PC-3 (cell line): ENCODE measurements at regions not wholly inside any gene's neighbourhood (a gene's known extent, or its start where the extent isn't known, plus 50 kb on each side); places are given as distances from the start of the nearest gene placed in this dataset.

ENCODE experiments used
- ATAC-seq: fragments of 200-7000 bp; cut with Tn5 transposase; 2 replicates; pipeline ENCODE4 v1.9.1; 2020; ENCODE audit warnings: mild to moderate bottlenecking, moderate library complexity
- BruUV-seq: library from RNA; stranded (reverse); fragments of 400-500 nt; replicated peaks from 2 replicates; lab custom pipeline; 2021; lab: Mats Ljungman, UMichigan
- CTCF ChIA-PET: fragments of 300-600 bp; sonication (Branson Sonifier 250); formaldehyde crosslinking; loops from one replicate; lab custom pipeline; 2022; ENCODE audit warnings: antibody characterized with exemption; lab: Charles Lee
- POLR2A ChIA-PET: fragments of 300-600 bp; sonication (Branson Sonifier 250); formaldehyde crosslinking; loops from one replicate; lab custom pipeline; 2022; ENCODE audit warnings: antibody characterized with exemption; ENCODE audit not compliant: unreplicated experiment; lab: Charles Lee
- DNase-seq: peaks from one replicate; pipeline ENCODE4 v3.0.0-alpha.2; 2015
- H2AFZ ChIP-seq: fragments of 300-600 bp; sonication (generic); 2 replicates; pipeline ENCODE4 v1.6.0; 2016; ENCODE audit warnings: antibody characterized with exemption, low read length
- H3F3A ChIP-seq: fragments of 300-600 bp; sonication (generic); one replicate; pipeline ENCODE4 v1.6.0; 2017; ENCODE audit warnings: antibody characterized with exemption, low read length, control low read depth, mild to moderate bottlenecking; ENCODE audit not compliant: unreplicated experiment
- H3K27ac ChIP-seq: fragments of 300-600 bp; sonication (generic); 2 replicates; pipeline ENCODE4 v1.5.1; 2016; ENCODE audit warnings: mild to moderate bottlenecking, low read length
- H3K27me3 ChIP-seq: fragments of 300-600 bp; sonication (generic); 2 replicates; pipeline ENCODE4 v1.6.1; 2016; ENCODE audit warnings: low read length, mixed read lengths
- H3K36me3 ChIP-seq: fragments of 300-600 bp; sonication (generic); 2 replicates; pipeline ENCODE4 v1.6.1; 2016; ENCODE audit warnings: low read depth, mixed run types, low read length, mixed read lengths
- H3K4me1 ChIP-seq: fragments of 300-600 bp; sonication (generic); 2 replicates; pipeline ENCODE4 v1.5.1; 2016; ENCODE audit warnings: low read length; ENCODE audit not compliant: insufficient read depth
- H3K4me2 ChIP-seq: fragments of 300-600 bp; sonication (generic); 2 replicates; pipeline ENCODE4 v1.6.0; 2016; ENCODE audit warnings: low read length
- H3K4me3 ChIP-seq: fragments of 300-600 bp; sonication (generic); 2 replicates; pipeline ENCODE4 v1.5.1; 2016; ENCODE audit warnings: mild to moderate bottlenecking, low read length, mixed read lengths
- H3K79me2 ChIP-seq: fragments of 300-600 bp; sonication (generic); 2 replicates; pipeline ENCODE4 v1.6.1; 2017; ENCODE audit warnings: low read length, mixed read lengths
- H3K9ac ChIP-seq: fragments of 300-600 bp; sonication (generic); 2 replicates; pipeline ENCODE4 v1.6.0; 2016; ENCODE audit warnings: mild to moderate bottlenecking, low read length
- H3K9me2 ChIP-seq: fragments of 300-600 bp; sonication (generic); replicated peaks from 2 replicates; pipeline ENCODE4 v1.6.1; 2016; ENCODE audit warnings: mixed run types, low read length, mixed read lengths
- H3K9me3 ChIP-seq: fragments of 300-600 bp; sonication (generic); 2 replicates; pipeline ENCODE4 v1.6.1; 2016; ENCODE audit warnings: low read length, mixed read lengths
- H4K20me1 ChIP-seq: fragments of 300-600 bp; sonication (generic); 2 replicates; pipeline ENCODE4 v1.6.1; 2016; ENCODE audit warnings: low read length, mixed read lengths
- EZH2 ChIP-seq: fragments of 300-600 bp; sonication (generic); IDR thresholded peaks from one replicate; pipeline ENCODE4 v1.6.1; 2017; ENCODE audit warnings: antibody characterized with exemption, mild to moderate bottlenecking, low read length; ENCODE audit not compliant: unreplicated experiment
- EZH2phosphoT487 ChIP-seq: fragments of 300-600 bp; sonication (generic); IDR thresholded peaks from 2 replicates; pipeline ENCODE4 v1.6.1; 2018; ENCODE audit warnings: mild to moderate bottlenecking, antibody characterized with exemption, low read length, borderline replicate concordance
- intact Hi-C: fragments of 100-400 bp; cut with micrococcal nuclease; formaldehyde crosslinking; loops from 2 replicates; pipeline ENCODE4 v1.9.0; 2023
- TF ChIP-seq, protein P1 (sequence below): fragments of 300-600 bp; sonication (generic); conservative IDR thresholded peaks from 2 replicates; pipeline ENCODE4 v1.5.1; 2017; ENCODE audit warnings: antibody characterized with exemption, low read depth, mild to moderate bottlenecking, low read length

- no peaks in the 10 kb centered on the region for H3K79me2 ChIP-seq
- ChIA-PET CTCF (no interaction called here), POLR2A (no interaction called here)
- no peak for DNase-seq
- H3K9ac ChIP-seq, result no peak overlapping the region
- no peak overlapping the region for H3K4me2 ChIP-seq
- H3K27ac ChIP-seq, result no peak overlapping the region
- BruUV-seq, result no TSS peak
- TF ChIP-seq, protein P1, sequence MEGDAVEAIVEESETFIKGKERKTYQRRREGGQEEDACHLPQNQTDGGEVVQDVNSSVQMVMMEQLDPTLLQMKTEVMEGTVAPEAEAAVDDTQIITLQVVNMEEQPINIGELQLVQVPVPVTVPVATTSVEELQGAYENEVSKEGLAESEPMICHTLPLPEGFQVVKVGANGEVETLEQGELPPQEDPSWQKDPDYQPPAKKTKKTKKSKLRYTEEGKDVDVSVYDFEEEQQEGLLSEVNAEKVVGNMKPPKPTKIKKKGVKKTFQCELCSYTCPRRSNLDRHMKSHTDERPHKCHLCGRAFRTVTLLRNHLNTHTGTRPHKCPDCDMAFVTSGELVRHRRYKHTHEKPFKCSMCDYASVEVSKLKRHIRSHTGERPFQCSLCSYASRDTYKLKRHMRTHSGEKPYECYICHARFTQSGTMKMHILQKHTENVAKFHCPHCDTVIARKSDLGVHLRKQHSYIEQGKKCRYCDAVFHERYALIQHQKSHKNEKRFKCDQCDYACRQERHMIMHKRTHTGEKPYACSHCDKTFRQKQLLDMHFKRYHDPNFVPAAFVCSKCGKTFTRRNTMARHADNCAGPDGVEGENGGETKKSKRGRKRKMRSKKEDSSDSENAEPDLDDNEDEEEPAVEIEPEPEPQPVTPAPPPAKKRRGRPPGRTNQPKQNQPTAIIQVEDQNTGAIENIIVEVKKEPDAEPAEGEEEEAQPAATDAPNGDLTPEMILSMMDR, result no peak
- TF ChIP-seq EZH2 (no peak), EZH2phosphoT487 (no peak)
- H4K20me1 ChIP-seq, result no peaks in the 10 kb centered on the region
- no peaks in the 10 kb centered on the region for H3K9me2 ChIP-seq
- H3K4me1 ChIP-seq, result no peaks in the 10 kb centered on the region
- no peaks in the 10 kb centered on the region for H3K36me3 ChIP-seq
- no peaks in the 10 kb centered on the region for H3F3A ChIP-seq
- H2AFZ ChIP-seq, result no peak overlapping the region
- H3K4me3 ChIP-seq, result no peak overlapping the region
- no peak for ATAC-seq
- intact Hi-C loops, result no loop called here
- H3K27me3 ChIP-seq, result peaks cover 17% of the 10 kb centered on the region; the same call in 1 of the 2 replicates
- H3K9me3 ChIP-seq, result no peaks in the 10 kb centered on the region
Measured at GRCh38 chr13:112187527-112188297, 120.8 kb downstream of the SOX1 start.

DNA sequence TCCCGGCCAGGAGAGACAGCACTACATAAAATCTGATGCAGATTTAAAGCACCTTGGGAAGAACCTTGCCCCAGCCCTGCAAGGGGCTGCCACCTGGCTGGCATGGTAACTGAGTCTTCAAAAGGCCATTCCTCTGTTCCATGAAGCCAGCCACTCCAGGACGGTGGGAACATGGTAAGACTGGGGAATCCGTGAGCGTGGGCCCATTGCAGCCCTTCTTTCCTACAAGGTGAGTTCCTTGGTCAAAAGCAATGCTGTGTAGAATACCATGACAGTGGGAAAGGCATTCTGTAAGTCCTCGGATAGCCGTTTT, 121.3 kb downstream of the SOX1 start:
- DNase-seq, result no peak
- Histone ChIP-seq H4K20me1 (no peaks in the 10 kb centered on the region), H2AFZ (no peak overlapping the region), H3K4me2 (no peak overlapping the region), H3K9me3 (no peaks in the 10 kb centered on the region), H3F3A (no peaks in the 10 kb centered on the region), H3K36me3 (no peaks in the 10 kb centered on the region), H3K9me2 (no peaks in the 10 kb centered on the region), H3K79me2 (no peaks in the 10 kb centered on the region), H3K27ac (no peak overlapping the region), H3K9ac (no peak overlapping the region), H3K27me3 (peaks cover 22% of the 10 kb centered on the region), H3K4me1 (no peaks in the 10 kb centered on the region), H3K4me3 (no peak overlapping the region)
- no TSS peak for BruUV-seq
- TF ChIP-seq, protein P1, result no peak
- TF ChIP-seq EZH2phosphoT487 (no peak), EZH2 (no peak)
- ChIA-PET POLR2A (no interaction called here), CTCF (no interaction called here)
- ATAC-seq, result no peak
- intact Hi-C loops, result no loop called here

DNA sequence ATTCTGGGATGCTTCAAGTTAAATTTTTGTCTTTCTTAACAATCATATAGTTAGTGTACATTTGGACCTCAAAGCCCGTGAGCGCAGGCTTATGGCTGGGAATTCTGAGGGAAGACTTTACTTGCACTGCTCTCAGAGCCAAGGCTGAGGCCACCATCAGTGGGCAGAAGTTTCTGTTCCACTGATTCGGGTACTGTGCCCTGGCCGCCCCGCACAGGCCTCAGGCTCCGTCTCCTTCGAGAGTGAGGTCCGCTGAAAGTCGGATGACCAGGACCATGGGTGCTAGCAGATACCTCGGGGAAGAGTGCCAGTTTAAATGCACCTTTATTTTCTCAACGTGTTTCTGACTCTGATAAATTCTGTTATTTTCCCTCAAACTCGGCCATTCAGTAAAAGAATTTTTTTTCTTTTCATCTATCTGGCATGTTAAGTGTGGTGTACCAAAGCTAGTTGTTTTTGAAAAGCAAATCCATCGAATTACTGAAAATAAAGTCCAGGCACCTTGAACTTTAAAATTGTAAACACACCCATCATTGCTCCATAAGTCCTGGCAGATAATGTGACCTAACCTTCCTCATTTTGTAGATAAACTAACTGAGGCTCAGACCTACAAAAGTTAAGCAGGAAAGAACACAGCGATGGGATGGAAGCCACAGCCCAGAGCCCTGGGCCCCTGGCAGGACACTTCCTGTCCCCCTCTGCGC, 126.7 kb downstream of the SOX1 start:
- Histone ChIP-seq H3K4me2 (no peak overlapping the region), H2AFZ (no peak overlapping the region), H3K9me3 (no peaks in the 10 kb centered on the region), H3K27ac (no peak overlapping the region), H3K9me2 (no peaks in the 10 kb centered on the region), H3F3A (no peaks in the 10 kb centered on the region), H3K9ac (no peak overlapping the region), H3K27me3 (peaks cover 32% of the 10 kb centered on the region), H3K4me1 (no peaks in the 10 kb centered on the region), H3K36me3 (no peaks in the 10 kb centered on the region), H3K79me2 (no peaks in the 10 kb centered on the region), H3K4me3 (no peak overlapping the region), H4K20me1 (no peaks in the 10 kb centered on the region)
- no peak for TF ChIP-seq EZH2phosphoT487
- TF ChIP-seq, protein P1, result no peak
- TF ChIP-seq EZH2, result no peak
- intact Hi-C loops, result no loop called here
- CTCF ChIA-PET, result no interaction called here
- BruUV-seq, result no TSS peak
- ATAC-seq (no peak), DNase-seq (no peak)
- POLR2A ChIA-PET, result no interaction called here
